PC-9 (cell line): ENCODE measurements at regions not wholly inside any gene's neighbourhood (a gene's known extent, or its start where the extent isn't known, plus 50 kb on each side); places are given as distances from the start of the nearest gene placed in this dataset.

Experiments
- BruUV-seq: library from RNA; stranded (reverse); fragments of 400-500 nt; replicated peaks from 2 replicates; lab custom pipeline; 2021; lab: Mats Ljungman, UMichigan
- CTCF ChIA-PET: fragments of 300-600 bp; sonication (Branson Sonifier 250); formaldehyde crosslinking; loops from one replicate; lab custom pipeline; 2022; ENCODE audit warnings: antibody characterized with exemption; lab: Charles Lee
- POLR2A ChIA-PET: fragments of 300-600 bp; sonication (Branson Sonifier 250); formaldehyde crosslinking; loops from one replicate; lab custom pipeline; 2022; ENCODE audit warnings: antibody characterized with exemption; ENCODE audit not compliant: unreplicated experiment; lab: Charles Lee
- DNase-seq, 2 experiments: peaks; one replicate each; pipeline versions ENCODE4 v3.0.0 to v3.0.0-alpha.2; 2015 to 2022; ENCODE audit warnings: mixed read lengths in 1 of 2
- H2AFZ ChIP-seq: fragments of 200-600 bp; sonication (generic); 2 replicates; pipeline ENCODE4 v1.8.1; 2017; ENCODE audit warnings: antibody characterized with exemption
- H3F3A ChIP-seq: fragments of 200-600 bp; sonication (generic); 2 replicates; pipeline ENCODE4 v1.8.1; 2017; ENCODE audit warnings: antibody characterized with exemption, mild to moderate bottlenecking, low read depth; ENCODE audit not compliant: insufficient read depth
- H3K27ac ChIP-seq: fragments of 200-600 bp; sonication (generic); 2 replicates; pipeline ENCODE4 v1.6.1; 2016; ENCODE audit warnings: mixed run types
- H3K27me3 ChIP-seq: fragments of 200-600 bp; sonication (generic); 2 replicates; pipeline ENCODE4 v1.6.1; 2016; ENCODE audit warnings: low read depth, mixed run types; ENCODE audit not compliant: insufficient read depth
- H3K36me3 ChIP-seq: fragments of 200-600 bp; sonication (generic); 2 replicates; pipeline ENCODE4 v1.6.1; 2016; ENCODE audit warnings: low read depth, mixed run types
- H3K4me1 ChIP-seq: fragments of 200-600 bp; sonication (generic); replicated peaks from 2 replicates; pipeline ENCODE4 v1.6.1; 2016; ENCODE audit warnings: mixed run types; ENCODE audit not compliant: insufficient read depth
- H3K4me2 ChIP-seq: fragments of 200-600 bp; sonication (generic); 2 replicates; pipeline ENCODE4 v1.6.1; 2017; ENCODE audit warnings: mixed run types
- H3K4me3 ChIP-seq: fragments of 200-600 bp; sonication (generic); 2 replicates; pipeline ENCODE4 v1.6.1; 2016; ENCODE audit warnings: mixed run types
- H3K79me2 ChIP-seq: fragments of 200-600 bp; sonication (generic); 2 replicates; pipeline ENCODE4 v1.6.1; 2017; ENCODE audit warnings: low read depth, mixed run types
- H3K9me2 ChIP-seq: fragments of 200-600 bp; sonication (generic); 2 replicates; pipeline ENCODE4 v1.8.1; 2017; ENCODE audit warnings: mild to moderate bottlenecking; ENCODE audit not compliant: insufficient read depth
- H3K9me3 ChIP-seq: fragments of 200-600 bp; sonication (generic); 2 replicates; pipeline ENCODE4 v1.8.1; 2016; ENCODE audit warnings: low read depth; ENCODE audit not compliant: insufficient read depth
- H4K20me1 ChIP-seq: fragments of 200-600 bp; sonication (generic); 2 replicates; pipeline ENCODE4 v1.8.1; 2017; ENCODE audit not compliant: insufficient read depth
- EZH2 ChIP-seq: fragments of 200-600 bp; sonication (generic); IDR thresholded peaks from 2 replicates; pipeline ENCODE4 v1.8.0; 2017; ENCODE audit warnings: antibody characterized with exemption, low read depth
- intact Hi-C: fragments of 100-400 bp; cut with micrococcal nuclease; formaldehyde crosslinking; loops from one replicate; pipeline ENCODE4 v1.10.0; 2022; ENCODE audit not compliant: unreplicated experiment
- TF ChIP-seq, protein P1 (sequence below): fragments of 200-600 bp; sonication (generic); conservative IDR thresholded peaks from 2 replicates; pipeline ENCODE4 v1.6.1; 2017; ENCODE audit warnings: mixed run types, antibody characterized with exemption, mild to moderate bottlenecking, moderate library complexity

DNA sequence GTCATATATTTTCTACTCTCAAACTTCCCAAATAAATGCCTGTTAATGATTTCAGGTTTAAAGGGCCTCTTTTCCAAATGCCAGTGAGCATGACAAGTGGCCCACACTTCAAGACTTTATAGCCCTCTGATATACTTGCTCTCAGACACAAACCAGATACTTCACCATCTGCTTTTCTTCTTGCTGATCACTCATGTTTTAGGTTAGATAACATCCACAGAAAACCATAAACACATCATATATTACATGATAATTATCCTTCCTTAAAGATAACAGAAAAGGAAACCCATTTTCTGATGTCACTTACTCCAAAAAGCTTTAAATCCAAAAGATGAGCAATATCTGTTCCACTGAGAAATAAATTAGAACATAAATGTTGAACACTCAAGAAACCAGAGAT lies 723.5 kb downstream of the LTN1 start:
- Histone ChIP-seq H2AFZ (no peak overlapping the region), H3K9me3 (no peaks in the 10 kb centered on the region), H4K20me1 (no peaks in the 10 kb centered on the region), H3K36me3 (no peaks in the 10 kb centered on the region), H3K27me3 (no peaks in the 10 kb centered on the region), H3K27ac (no peak overlapping the region), H3K4me3 (no peak overlapping the region), H3K4me1 (no peaks in the 10 kb centered on the region), H3K9me2 (no peaks in the 10 kb centered on the region), H3K79me2 (no peaks in the 10 kb centered on the region), H3K4me2 (no peak overlapping the region), H3F3A (no peaks in the 10 kb centered on the region)
- no TSS peak for BruUV-seq
- intact Hi-C loops, result no loop called here
- no peak for DNase-seq
- ChIA-PET CTCF (no interaction called here), POLR2A (no interaction called here)
- TF ChIP-seq, protein P1, sequence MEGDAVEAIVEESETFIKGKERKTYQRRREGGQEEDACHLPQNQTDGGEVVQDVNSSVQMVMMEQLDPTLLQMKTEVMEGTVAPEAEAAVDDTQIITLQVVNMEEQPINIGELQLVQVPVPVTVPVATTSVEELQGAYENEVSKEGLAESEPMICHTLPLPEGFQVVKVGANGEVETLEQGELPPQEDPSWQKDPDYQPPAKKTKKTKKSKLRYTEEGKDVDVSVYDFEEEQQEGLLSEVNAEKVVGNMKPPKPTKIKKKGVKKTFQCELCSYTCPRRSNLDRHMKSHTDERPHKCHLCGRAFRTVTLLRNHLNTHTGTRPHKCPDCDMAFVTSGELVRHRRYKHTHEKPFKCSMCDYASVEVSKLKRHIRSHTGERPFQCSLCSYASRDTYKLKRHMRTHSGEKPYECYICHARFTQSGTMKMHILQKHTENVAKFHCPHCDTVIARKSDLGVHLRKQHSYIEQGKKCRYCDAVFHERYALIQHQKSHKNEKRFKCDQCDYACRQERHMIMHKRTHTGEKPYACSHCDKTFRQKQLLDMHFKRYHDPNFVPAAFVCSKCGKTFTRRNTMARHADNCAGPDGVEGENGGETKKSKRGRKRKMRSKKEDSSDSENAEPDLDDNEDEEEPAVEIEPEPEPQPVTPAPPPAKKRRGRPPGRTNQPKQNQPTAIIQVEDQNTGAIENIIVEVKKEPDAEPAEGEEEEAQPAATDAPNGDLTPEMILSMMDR, result no peak
- TF ChIP-seq EZH2, result no peak

DNA sequence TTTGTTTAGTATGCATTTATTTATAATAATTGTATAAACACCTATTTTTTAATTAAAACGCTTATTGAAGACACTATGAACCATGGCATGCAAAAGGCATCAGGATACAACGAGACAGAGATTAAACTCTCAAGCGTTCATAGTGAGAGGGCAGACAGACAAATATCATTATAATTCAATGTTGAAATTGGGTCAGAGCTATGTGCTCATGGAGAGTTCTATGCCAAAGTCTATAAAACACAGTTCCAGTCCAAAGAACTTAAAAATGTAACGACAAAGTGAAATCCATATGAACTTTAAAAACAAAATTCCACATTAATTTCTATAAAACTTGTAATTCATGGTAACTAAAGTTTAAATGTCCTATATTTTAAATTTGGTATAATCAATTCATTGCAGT lies 724.0 kb downstream of the LTN1 start:
- H3K9me3 ChIP-seq, result no peaks in the 10 kb centered on the region
- no peaks in the 10 kb centered on the region for H4K20me1 ChIP-seq
- H3K27me3 ChIP-seq, result no peaks in the 10 kb centered on the region
- TF ChIP-seq, protein P1, result no peak
- TF ChIP-seq EZH2, result no peak
- H2AFZ ChIP-seq, result no peak overlapping the region
- CTCF ChIA-PET, result no interaction called here
- BruUV-seq, result no TSS peak
- intact Hi-C loops, result no loop called here
- no peak overlapping the region for H3K27ac ChIP-seq
- H3K9me2 ChIP-seq, result no peaks in the 10 kb centered on the region
- H3K4me2 ChIP-seq, result no peak overlapping the region
- H3K36me3 ChIP-seq, result no peaks in the 10 kb centered on the region
- no peaks in the 10 kb centered on the region for H3K4me1 ChIP-seq
- no peak for DNase-seq
- no peak overlapping the region for H3K4me3 ChIP-seq
- POLR2A ChIA-PET, result no interaction called here
- H3F3A ChIP-seq, result no peaks in the 10 kb centered on the region
- H3K79me2 ChIP-seq, result no peaks in the 10 kb centered on the region

DNA sequence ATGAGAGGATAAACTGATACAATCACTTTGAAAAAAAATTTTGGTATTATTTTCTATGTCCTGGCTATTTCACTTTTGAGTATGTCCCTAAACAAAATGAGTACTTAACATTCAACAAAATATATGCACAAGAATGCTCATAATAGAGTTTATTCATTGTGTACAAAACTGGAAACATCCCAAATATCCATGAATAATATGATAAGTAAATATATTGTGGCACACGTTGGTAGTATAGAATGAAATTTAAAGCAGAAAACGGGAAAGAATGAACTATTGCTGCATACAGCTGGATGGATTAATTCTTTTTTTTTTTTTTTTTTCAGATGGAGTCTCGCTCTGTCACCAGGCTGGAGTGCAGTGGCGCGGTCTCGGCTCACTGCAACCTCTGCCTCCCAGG lies 725.2 kb downstream of the LTN1 start:
- DNase-seq, result no peak
- H3K79me2 ChIP-seq, result no peaks in the 10 kb centered on the region
- no peaks in the 10 kb centered on the region for H3K4me1 ChIP-seq
- BruUV-seq, result no TSS peak
- no peak overlapping the region for H3K4me3 ChIP-seq
- H3K36me3 ChIP-seq, result no peaks in the 10 kb centered on the region
- H2AFZ ChIP-seq, result no peak overlapping the region
- H4K20me1 ChIP-seq, result no peaks in the 10 kb centered on the region
- no peak for TF ChIP-seq EZH2
- TF ChIP-seq, protein P1, result no peak
- POLR2A ChIA-PET, result no interaction called here
- no peaks in the 10 kb centered on the region for H3F3A ChIP-seq
- H3K27ac ChIP-seq, result no peak overlapping the region
- no peak overlapping the region for H3K4me2 ChIP-seq
- H3K27me3 ChIP-seq, result no peaks in the 10 kb centered on the region
- H3K9me2 ChIP-seq, result no peaks in the 10 kb centered on the region
- CTCF ChIA-PET, result no interaction called here
- H3K9me3 ChIP-seq, result no peaks in the 10 kb centered on the region
- intact Hi-C loops, result no loop called here
